ENCODE measurements at regions not wholly inside any gene's neighbourhood (a gene's known extent, or its start where the extent isn't known, plus 50 kb on each side); places are given as distances from the start of the nearest gene placed in this dataset.

GRCh38 chrX:96568071-96568470, 116.6 kb upstream of the DIAPH2 start:
- TF ChIP-seq, protein P1, sequence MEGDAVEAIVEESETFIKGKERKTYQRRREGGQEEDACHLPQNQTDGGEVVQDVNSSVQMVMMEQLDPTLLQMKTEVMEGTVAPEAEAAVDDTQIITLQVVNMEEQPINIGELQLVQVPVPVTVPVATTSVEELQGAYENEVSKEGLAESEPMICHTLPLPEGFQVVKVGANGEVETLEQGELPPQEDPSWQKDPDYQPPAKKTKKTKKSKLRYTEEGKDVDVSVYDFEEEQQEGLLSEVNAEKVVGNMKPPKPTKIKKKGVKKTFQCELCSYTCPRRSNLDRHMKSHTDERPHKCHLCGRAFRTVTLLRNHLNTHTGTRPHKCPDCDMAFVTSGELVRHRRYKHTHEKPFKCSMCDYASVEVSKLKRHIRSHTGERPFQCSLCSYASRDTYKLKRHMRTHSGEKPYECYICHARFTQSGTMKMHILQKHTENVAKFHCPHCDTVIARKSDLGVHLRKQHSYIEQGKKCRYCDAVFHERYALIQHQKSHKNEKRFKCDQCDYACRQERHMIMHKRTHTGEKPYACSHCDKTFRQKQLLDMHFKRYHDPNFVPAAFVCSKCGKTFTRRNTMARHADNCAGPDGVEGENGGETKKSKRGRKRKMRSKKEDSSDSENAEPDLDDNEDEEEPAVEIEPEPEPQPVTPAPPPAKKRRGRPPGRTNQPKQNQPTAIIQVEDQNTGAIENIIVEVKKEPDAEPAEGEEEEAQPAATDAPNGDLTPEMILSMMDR (IDR thresholded peaks at IDR 0.05; ENCODE audit: low read length, missing control alignments) = no peak
- H3K4me3 ChIP-seq (replicated peaks; ENCODE audit: low read depth, low read length) = no peak overlapping the region
- DNase-seq (ENCODE audit: low read depth) = no peak

- TF ChIP-seq, protein P1 (IDR thresholded peaks at IDR 0.05; ENCODE audit: low read length, missing control alignments) = no peak
- no peak for DNase-seq (ENCODE audit: low read depth)
- no peak overlapping the region for H3K4me3 ChIP-seq (replicated peaks; ENCODE audit: low read depth, low read length)
Observed at GRCh38 chrX:96569034-96569433, 115.6 kb upstream of the DIAPH2 start.

GRCh38 chrX:96575011-96575410, 109.6 kb upstream of the DIAPH2 start:
- no peak for DNase-seq (ENCODE audit: low read depth)
- TF ChIP-seq, protein P1 (IDR thresholded peaks at IDR 0.05; ENCODE audit: low read length, missing control alignments) = no peak
- no peak overlapping the region for H3K4me3 ChIP-seq (replicated peaks; ENCODE audit: low read depth, low read length)

DNA sequence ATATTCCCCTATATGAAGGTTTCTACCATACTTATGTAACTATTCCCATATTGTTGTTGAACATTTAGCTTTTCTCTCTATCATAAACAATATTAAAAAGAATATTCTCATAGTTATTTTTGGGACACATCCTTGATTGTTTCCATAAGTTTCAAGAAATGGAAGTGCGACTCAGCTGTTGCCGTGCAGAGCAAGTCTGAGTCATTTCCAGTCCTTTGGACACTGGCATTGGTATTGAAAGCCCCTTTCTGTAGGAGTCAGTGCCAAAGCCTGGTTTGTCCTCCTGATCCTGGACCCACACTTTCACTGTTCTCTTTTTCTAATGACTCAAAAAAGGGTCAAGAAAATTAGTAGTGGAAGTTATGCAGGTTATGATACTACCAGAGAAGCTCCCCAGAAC, 108.3 kb upstream of the DIAPH2 start:
- TF ChIP-seq, protein P1 (IDR thresholded peaks at IDR 0.05; ENCODE audit: low read length, missing control alignments) = no peak
- peak; percentile 32 for DNase-seq (ENCODE audit: low read depth)
- no peak overlapping the region for H3K4me3 ChIP-seq (replicated peaks; ENCODE audit: low read depth, low read length)

GRCh38 chrX:96578781-96579180, 105.9 kb upstream of the DIAPH2 start:
- TF ChIP-seq, protein P1 (IDR thresholded peaks at IDR 0.05; ENCODE audit: low read length, missing control alignments) = no peak
- H3K4me3 ChIP-seq (replicated peaks; ENCODE audit: low read depth, low read length) = no peak overlapping the region
- DNase-seq (ENCODE audit: low read depth) = no peak

- H3K4me3 ChIP-seq (replicated peaks; ENCODE audit: low read depth, low read length) = no peak overlapping the region
Observed at GRCh38 chrX:96579252-96579651, 105.4 kb upstream of the DIAPH2 start.

DNA sequence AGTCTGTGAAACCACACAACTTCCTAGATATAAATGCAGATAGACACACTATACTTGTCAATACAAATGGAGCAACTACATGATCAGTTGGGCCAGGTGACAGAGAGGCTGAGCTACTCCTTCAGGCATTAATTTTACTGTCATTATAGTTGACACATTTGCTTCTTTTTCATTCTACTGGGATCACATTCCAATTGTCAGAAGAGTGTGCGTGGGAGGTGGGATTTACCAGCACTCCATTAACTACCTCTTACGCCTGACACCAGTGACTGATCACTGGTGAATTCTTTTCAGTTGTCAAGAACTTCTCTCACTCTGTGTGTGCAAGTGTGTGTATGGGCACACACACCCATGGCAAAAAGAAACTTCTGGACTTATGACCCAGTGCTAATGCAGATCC, 94.2 kb upstream of the DIAPH2 start:
- TF ChIP-seq, protein P1 (IDR thresholded peaks at IDR 0.05; ENCODE audit: low read length, missing control alignments) = no peak
- no peak for DNase-seq (ENCODE audit: low read depth)
- H3K4me3 ChIP-seq (replicated peaks; ENCODE audit: low read depth, low read length) = no peak overlapping the region

More at GRCh38 chrX:96579252-96579651, 105.4 kb upstream of the DIAPH2 start:
- no peak for DNase-seq (ENCODE audit: low read depth)
- TF ChIP-seq, protein P1 (IDR thresholded peaks at IDR 0.05; ENCODE audit: low read length, missing control alignments) = no peak

Measured in fibroblast of pulmonary artery (primary cell).